Adipose tissue (tissue), 3 donors: ENCODE measurements at regions not wholly inside any gene's neighbourhood (a gene's known extent, or its start where the extent isn't known, plus 50 kb on each side); places are given as distances from the start of the nearest gene placed in this dataset.

ENCODE experiments used
- H3K27ac ChIP-seq: one replicate; pipeline ENCODE4 v1.5.1; 2013; ENCODE audit warnings: low read depth, low read length
- WGBS, 3 donors: extraction: QIAGEN DNeasy Blood & Tissue Kit; methylation state at CpG; one replicate each; pipeline ENCODE4 v1.1.7; 2013; 5-methylcytosine and 5-hydroxymethylcytosine counted together
- donor health status: healthy with polysubstance abuse.
- donor health status: Bipolar disorder and iron deficiency.
- donor health status: healthy.

DNA sequence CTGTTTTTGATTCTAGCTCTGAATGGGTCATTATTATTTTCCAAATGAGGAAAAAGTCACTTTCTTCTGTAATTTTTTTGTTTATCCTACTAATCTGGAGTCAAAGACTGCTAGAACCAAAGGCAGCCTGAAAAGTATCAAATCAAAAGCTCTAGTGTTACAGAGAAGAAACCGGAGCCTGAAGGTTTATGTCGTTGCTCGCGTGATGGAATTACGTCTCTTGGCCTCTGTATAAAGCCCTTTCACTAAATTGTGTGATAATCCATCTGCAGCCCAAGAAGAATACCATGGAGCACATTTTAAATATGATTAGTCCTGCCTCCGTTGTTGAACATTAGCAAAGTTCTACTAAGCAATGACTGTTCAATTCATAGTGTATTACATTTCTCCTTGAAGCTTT is 738.6 kb downstream of the C6orf118 start:
- no peak overlapping the region for H3K27ac ChIP-seq
- 75 to 87% (median 84%) methylated on average over 6 of the region's 6 CpGs for WGBS, 3 donors

DNA sequence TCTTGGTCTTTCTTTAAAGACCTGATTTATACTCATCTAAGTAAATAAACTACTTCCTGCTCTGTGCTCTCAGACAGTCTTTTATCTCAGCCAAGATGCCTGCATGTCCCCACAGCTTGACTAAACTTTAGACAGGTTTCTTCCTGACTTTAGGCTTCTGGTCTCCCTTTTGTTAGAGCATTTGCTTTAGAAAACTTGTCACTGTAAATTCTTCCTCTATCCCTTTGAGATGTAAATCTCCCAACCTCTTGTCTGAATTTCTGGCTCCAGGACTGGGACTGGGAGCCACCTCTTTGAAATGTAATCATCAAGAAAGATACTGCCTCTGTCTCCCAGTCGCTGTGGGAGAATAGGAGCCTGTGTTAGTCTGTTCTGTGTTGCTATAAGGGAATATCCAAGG is 739.9 kb downstream of the C6orf118 start:
- H3K27ac ChIP-seq, result no peak overlapping the region
- 52 to 68% (median 59%) methylated on average over 1 of the region's 1 CpG for WGBS, 3 donors

DNA sequence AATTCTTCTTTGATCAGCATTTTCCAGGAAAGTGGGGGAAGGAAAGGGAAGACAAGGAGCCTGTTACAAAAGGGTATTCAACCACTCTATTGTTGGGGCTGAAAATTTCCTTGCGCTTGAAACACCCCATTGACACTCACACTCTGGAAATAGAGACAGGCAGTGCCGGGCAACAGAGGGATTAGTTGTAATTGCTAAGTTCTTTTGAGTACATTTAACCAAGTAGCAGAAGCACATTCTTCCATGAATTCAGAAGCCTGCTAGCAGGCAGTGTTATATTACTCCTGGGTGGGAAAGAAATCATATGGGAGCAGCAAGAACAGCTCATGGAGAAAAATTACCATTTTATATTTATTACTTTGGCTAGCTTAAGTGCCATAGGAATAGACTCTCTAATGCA is 745.5 kb downstream of the C6orf118 start:
- WGBS, 3 donors, result 70 to 80% (median 76%) methylated on average over 2 of the region's 2 CpGs
- H3K27ac ChIP-seq, result no peak overlapping the region

DNA sequence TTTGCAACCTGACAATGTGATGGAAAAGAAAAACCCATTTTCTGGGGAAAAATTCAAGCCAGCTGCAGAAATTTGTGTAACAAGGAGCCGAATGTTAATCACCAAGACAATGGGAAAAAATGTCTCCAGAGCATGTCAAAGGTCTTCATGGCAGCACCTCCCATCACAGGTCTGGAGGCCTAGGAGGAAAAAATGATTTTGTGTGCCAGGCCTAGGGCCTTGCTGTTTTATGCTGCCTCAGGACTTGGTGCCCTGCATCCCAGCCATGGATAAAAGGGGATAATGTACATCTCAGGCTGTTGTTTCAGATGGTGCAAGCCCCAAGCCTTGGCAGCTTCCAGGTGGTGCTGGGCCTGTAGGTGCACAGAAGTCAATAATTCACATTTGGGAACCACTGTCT is 747.7 kb downstream of the C6orf118 start:
- 72 to 85% (median 83%) methylated on average over 1 of the region's 1 CpG for WGBS, 3 donors
- no peak overlapping the region for H3K27ac ChIP-seq

DNA sequence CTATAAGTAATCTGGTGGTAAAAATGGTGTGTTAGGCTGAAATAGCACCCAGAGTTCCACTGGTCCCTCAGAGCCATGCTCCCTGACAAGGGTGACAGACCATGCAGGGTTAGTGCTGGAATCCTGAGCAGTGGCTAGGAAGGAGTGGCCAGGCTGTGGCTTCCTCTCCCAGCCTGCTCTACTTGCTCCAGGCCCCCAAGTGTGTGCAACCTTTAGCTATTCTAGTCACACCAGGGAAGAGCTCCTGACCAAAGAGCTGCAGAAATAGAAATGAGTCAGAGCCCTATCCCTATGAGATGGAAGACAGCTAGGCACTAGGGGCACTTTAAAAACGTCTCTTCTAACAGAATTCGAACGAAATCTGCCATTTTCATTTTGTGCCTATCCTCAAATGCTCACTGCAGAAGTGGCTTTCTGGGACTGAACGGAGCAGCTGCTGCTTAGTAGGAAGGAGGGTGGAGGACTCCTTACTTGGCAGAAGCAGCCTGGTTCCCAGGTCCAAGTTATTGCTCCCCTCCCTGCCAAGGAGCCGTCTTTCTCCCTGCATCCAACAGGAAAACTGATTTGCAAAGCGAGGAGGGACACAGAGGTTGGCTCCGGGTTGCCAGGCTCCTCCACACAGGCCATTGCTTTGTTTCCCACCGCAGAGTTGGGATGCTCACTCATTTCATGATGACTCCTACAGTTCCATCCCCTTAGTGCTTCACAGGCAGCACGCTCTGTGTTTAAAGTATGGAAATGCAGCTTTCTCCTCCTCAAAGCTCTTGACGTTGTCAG is 754.5 kb downstream of the C6orf118 start:
- 52 to 61% (median 59%) methylated on average over 10 of the region's 10 CpGs for WGBS, 3 donors

GRCh38 chr6:164554226-164554625 is 755.2 kb downstream of the C6orf118 start:
- H3K27ac ChIP-seq, result no peak overlapping the region
- WGBS, 3 donors, result 57 to 81% (median 75%) methylated on average over 3 of the region's 3 CpGs

More for the DNA sequence above, 754.5 kb downstream of the C6orf118 start:
- H3K27ac ChIP-seq, result no peak overlapping the region

DNA sequence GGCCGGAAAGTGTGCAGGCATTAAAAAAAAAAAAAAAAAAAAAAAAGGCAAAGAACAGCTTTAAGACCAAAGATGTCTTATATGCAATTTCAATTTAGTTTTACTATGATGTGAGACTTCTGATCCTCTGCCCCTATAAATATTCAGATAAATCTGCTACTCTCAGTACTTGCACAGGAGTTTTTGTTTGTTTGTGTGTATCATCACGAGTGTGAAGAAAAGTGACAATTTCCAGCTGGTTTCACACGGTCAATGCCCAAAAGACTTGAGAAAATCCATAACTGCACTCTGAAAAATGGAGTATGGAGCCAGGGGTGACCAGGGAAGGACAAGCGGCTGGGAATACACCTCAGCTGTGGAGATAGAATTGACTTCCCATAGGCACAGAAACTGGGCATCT is 757.7 kb downstream of the C6orf118 start:
- WGBS, 3 donors, result 65 to 83% (median 78%) methylated on average over 4 of the region's 4 CpGs
- no peak overlapping the region for H3K27ac ChIP-seq

GRCh38 chr6:164547076-164547475 is 762.3 kb downstream of the C6orf118 start:
- no peak overlapping the region for H3K27ac ChIP-seq
- 61 to 86% (median 82%) methylated on average over 3 of the region's 3 CpGs for WGBS, 3 donors

DNA sequence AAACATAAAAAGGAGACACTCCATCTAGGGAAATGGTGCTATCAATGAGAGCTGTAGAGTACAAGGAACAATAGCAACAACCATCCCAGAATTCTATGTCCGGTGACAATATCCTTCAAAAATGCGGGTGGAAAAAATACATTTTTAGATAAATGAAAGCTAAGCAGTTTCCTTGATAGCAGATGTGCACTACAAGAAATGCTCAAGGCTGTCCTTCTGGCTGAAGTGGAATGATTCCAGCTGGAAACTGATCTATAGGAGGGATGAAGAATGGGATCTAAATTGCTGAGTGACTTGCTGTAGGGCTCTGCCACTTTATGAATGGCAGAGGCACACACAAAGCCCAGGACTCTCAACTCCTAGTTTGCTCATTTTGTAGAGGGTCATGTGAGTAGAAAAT is 763.1 kb downstream of the C6orf118 start:
- 76 to 84% (median 83%) methylated on average over 2 of the region's 2 CpGs for WGBS, 3 donors
- H3K27ac ChIP-seq, result no peak overlapping the region

DNA sequence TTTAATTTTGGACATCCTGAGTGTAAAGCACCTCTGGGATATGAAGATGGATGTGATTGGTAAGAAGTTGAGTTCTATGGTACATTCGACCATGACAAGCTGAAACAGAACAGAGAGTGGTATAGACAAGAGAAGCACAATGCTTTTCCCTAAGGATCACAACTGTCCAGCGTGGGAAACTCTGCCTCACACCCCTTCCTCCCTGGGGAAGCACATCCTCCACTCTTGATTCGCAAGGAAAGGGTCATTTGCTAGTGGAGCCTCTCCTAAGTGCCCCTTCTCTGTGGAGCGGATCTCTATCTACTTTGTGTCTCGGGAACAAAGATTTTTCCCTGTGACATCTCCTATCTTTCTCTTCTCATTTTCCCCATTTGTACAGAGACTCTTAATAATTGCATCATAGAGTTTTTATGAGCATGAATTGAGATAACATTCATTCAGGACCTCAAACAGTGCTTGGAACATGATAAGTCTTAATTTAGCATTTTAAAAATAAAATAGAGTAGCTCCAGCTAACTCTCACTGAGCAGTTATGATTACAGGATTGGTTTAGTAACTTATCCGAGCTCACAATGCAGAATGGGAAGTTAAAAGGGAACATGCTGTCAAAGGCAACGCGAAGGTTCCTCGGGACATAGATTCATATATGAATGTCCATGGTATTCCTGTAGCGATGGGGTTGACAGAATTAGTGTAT is 775.2 kb downstream of the C6orf118 start:
- WGBS, 3 donors, result 77 to 88% (median 84%) methylated on average over 10 of the region's 10 CpGs
- no peak overlapping the region for H3K27ac ChIP-seq

DNA sequence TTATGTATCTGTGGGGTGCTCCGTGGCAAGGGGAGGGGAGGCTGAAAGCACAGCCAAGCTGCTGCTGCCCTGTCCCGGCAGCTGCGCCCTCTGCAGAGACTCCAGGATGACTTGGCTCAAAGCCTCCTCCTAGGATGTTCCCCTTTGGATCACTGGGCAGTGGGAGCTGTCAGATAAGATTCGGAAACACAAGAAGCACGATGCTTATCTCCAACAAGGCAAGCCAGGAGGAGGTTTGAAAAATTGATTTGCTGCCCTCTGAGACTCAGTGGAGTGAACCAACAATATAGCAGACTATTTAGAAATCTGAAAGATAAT is 776.4 kb downstream of the C6orf118 start:
- 23 to 33% (median 27%) methylated on average over 5 of the region's 5 CpGs for WGBS, 3 donors
- no peak overlapping the region for H3K27ac ChIP-seq

- no peak overlapping the region for H3K27ac ChIP-seq
- WGBS, 3 donors, result 53 to 62% (median 57%) methylated on average over 9 of the region's 9 CpGs
Observed at GRCh38 chr6:164532198-164533044, 777.0 kb downstream of the C6orf118 start.

- H3K27ac ChIP-seq, result no peak overlapping the region
- 83 to 93% (median 85%) methylated on average over 3 of the region's 3 CpGs for WGBS, 3 donors
Observed at GRCh38 chr6:164531736-164532135, 777.7 kb downstream of the C6orf118 start.

DNA sequence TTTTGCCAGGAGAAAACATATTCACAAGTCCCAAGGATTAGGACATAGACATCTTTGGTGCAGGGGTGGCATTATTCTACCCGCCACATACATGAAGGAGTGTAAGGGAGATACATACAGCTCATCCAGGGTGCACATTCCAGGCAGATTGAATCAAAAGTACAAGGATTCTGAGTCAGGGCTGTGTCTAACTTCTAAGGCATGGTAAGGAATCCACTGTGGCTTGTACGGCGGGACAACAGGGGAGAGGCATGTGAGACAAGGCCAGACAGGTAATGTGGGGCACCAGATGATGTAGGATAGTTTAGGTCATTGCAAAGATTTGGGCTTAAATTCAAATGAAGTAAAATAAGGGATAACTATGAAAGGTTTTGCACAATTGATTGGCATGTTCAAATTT is 780.9 kb downstream of the C6orf118 start:
- 38 to 92% (median 74%) methylated on average over 3 of the region's 3 CpGs for WGBS, 3 donors

DNA sequence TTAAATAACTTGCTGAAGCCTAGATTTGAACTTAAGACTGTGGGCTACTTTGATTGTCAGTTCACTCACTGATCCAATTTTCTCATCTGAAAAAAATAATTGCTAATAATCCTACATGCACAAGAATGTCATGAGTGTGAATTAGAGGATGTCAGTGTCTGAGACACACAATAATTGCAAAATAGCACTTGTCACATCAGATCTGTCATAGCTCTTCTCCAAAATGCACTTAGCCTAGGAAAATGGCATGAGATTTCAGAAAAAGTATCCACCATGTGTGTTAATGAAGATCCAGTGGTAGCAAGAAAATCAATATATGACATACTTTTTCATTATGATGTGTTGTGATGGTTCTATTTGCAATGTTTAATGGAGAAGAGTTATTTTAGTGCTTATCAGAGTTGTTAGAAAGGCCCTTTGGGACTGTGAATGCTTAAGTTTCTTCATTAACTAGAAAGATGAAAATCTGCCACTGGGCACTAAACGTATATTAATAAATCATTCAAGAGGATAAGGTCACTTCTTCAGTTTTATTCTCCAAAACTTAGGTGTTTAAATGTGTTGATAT is 786.2 kb downstream of the C6orf118 start:
- no peak overlapping the region for H3K27ac ChIP-seq
- WGBS, 3 donors, result 45 to 78% (median 70%) methylated on average over 1 of the region's 1 CpG

More for the DNA sequence above, 780.9 kb downstream of the C6orf118 start:
- H3K27ac ChIP-seq, result no peak overlapping the region

DNA sequence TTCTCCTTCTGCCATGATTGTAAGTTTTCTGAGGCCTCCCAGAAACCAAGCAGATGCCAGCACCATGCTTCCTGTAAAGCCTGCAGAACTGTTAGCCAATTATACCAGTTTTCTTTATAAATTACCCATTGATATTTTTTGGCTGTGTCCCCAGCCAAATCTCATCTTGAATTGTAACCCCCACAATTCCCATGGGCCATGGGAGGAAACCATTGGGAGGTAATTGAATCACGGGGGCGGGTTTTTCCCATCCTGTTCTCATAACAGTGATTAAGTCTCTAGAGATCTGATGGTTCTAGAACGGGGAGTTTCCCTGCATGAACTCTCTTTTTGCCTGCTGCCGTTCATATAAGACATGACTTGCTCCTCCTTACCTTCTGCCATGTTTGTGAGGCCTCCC is 788.5 kb downstream of the C6orf118 start:
- 66 to 74% (median 71%) methylated on average over 4 of the region's 4 CpGs for WGBS, 3 donors
- no peak overlapping the region for H3K27ac ChIP-seq

DNA sequence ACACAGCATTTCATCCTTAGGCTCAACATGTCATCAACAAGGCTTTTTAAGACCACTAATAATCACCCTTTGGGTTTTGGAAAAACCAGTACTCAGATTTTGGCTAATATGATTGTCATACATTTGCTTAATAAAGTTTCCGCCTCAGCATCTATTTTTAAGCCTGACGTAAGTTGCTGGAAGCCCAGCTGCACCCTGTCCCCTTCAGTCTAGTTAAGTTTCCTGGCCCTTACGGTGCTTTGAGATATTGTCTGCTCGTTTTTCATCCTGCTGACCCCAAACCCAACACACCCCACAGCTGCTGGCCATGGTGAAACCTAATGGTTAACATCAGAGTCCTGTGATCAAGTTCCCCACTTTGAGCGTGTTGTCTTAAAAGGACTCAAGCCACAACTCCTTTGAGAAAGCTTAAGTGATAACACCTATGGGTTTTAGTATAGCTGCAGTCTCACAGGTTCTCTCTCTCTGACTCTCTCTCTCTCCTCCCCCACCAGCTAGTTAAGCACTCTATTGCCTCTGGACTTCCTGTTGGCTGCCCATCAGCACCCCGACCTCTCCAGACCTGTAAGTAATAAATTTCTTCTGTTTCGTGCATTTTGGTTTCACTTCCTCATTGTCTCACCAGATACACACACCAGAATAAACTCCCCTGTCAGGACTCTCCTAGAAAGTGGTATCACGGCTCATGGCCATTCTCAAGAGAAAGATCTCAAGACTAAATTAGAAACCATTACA is 802.0 kb downstream of the C6orf118 start:
- H3K27ac ChIP-seq, result no peak overlapping the region
- 43 to 54% (median 47%) methylated on average over 8 of the region's 8 CpGs for WGBS, 3 donors

- WGBS, 3 donors, result 83 to 94% (median 85%) methylated on average over 4 of the region's 4 CpGs
- no peak overlapping the region for H3K27ac ChIP-seq
Observed at GRCh38 chr6:164505425-164505824, 804.0 kb downstream of the C6orf118 start.
